GM03348 (cell line): ENCODE measurements at regions not wholly inside any gene's neighbourhood (a gene's known extent, or its start where the extent isn't known, plus 50 kb on each side); places are given as distances from the start of the nearest gene placed in this dataset.

Source experiments
- DNase-seq: peaks from one replicate; pipeline ENCODE4 v3.0.0; 2012; ENCODE audit warnings: low spot score

DNA sequence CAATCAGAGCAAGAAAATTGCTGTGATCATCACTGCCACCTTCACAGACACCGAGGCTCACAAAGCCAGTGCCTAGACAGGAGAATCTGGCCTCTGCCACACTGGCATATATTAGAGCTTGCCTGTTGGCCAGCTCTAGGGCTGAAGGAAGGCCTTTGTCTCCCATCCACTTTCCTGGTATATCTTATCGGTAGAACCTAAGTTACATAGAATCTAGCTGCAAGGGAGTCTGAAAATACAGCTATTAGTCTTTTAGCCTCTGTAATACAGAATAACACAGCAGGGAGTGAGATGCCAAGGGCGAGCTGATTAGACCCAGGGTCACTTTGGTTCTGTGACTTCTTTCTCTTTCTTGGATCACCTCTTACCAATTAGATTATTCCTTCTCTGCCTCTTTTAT lies 154.9 kb upstream of the KL start:
- DNase-seq: no peak

DNA sequence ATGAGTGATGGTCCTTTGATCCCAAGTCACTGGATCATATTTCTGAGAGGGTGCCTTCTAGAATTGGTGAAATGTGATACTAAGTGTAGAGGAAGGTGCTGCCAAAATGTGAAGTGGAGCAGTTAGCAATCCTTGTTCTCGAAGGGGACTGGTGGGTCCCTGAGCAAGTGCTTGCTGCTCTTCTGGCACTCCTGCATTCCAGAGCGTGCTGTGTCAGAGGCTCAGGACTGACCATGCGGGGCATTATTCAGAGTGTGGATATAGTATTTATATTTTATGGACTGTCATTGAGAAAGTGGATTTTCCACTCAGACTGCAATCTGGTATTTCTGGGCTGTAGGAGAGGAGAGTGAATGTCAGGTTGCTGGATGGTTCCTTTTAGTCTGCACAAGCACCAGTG lies 152.6 kb upstream of the KL start:
- no peak for DNase-seq

DNA sequence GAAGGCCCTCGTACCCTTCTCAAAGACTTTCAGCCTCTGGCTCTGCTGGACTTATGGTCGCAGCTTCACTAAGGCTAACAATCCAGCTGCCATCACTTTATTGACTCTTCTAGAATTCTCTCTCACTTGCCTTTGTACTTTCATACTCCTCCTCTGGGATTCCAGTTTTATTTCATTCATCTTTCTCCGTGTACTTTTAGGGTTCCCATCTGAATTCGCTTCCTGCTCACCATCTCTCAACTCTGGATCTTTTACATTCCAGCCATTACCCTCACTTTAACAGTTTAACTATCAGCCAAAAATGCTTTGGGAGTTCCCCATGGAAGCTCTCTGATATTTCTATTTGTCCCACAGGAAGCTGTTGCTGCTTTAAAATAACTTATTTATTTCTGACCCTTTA lies 149.3 kb upstream of the KL start:
- DNase-seq: no peak

DNA sequence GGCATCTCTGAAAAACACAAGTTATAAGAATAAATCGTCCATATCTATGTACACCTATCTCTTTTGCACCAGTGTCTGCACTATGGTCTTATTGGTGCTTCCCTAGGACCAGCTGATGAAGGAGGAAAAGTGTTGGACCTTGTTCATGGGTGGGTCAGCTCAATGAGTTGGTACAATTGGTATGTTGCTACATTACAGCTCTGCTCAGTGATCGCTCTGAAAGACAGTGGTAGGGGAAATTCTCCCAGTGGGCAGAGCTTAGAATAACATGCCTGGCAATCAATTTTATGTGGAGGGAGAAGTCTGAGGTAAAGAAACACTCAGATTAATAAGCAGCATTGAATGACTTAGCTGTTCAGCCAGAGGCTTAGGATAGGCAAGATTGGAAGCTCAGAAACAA lies 138.7 kb upstream of the KL start:
- no peak for DNase-seq

DNA sequence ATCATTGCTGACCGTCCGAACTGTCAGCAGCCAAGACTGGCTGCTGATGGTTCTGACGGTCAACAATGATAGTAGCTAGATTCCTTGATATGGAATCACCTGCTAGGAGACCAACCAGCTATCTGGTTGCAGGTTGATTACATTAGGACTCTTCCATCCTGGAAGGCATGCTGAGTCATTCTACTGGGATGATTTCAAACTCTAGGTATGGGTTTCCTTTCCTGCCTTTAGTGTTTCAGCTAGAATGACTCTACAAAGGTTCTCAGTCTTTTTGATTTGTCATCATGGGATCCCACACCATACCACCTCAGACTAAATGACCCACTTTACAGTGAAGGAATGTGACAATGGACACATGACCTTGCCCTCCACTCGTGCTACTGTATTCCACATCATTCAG lies 138.1 kb upstream of the KL start:
- DNase-seq: no peak

DNA sequence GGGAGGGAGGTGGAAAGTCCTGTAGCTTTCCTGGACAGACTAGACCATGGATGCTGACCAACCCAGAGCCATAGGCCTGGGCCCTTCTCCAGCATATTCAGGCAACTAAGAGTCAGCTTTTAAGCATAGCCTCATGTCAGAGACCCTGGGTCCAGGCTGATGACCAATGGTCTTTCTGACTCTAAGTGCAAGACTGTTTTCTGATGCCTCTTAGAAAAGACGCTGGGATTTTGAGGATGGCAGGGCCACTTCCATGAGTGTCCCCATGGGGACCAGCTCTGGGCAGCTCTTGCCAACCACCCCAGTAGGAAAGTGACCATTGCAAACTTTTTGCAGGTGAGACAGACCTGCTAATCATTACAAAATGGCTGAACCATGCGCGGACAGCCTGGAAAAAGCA lies 135.6 kb upstream of the KL start:
- DNase-seq: no peak

DNA sequence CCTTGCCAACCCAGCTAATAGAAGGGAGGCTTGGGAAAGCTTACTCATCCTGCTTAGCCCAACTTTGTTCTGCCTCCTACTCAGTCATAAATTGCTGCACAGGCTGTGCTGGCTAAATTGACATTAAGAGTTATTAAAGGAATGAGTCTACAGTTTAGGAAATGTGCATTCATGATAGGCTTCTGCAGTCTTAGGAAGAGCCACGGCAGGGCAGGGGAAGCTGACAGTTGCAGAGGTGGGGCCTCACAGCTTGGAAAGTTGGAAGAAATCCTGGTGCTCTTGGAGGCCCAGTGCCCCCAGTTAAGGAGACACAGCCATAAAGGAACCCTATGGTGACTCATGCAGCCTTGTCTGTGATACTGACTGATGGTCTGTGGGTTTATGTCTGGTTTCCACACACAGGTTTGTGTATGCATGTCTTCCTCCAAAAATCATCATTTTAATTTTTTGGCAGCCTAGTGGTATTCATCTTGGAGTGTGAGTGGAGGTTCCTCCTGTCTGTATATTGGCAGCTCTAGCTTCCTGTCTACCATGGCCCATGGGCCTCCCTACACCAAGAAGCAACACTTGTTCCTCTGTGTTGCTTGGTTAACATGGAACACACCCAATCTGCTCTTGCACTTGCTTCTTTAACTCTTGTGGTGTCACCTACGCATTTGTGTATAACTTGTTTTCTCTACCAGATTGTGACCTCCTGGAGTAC lies 135.0 kb upstream of the KL start:
- peak; percentile 71 for DNase-seq

DNA sequence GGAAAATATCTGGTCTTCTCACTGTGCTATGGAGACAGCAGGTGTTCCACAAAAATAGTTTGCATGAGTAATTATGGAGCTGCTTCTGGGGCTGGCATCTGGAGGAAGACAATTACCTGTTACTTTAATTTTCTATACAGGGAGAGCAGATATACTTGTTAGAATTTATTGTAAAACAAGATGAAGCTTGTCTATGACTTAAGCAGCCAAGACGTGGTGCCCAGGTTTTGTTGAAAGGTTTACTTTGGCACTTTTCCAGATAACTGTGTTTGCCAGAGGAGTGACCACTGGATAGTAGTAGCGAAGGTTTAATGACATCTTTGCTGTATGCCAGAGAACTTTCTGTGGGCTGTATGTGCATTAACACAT lies 134.5 kb upstream of the KL start:
- no peak for DNase-seq

DNA sequence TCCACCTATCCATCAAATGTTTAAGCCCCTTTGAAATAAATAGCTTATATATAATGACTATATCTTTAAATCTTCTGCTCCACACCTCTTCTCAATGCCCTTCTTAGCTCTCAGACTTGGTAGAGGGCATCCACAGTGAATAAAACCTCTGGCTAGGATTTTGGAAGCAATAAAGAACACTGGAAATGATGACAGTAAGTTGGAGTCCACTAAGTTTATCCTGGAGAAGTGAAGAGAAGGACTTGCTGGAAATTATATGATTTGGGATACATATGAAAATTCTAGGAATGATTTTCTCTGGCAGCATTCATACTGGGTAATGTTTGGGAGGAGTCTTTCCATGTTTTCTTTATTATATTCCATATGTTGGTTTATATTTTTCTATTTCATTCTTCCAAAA lies 133.5 kb upstream of the KL start:
- DNase-seq: no peak

DNA sequence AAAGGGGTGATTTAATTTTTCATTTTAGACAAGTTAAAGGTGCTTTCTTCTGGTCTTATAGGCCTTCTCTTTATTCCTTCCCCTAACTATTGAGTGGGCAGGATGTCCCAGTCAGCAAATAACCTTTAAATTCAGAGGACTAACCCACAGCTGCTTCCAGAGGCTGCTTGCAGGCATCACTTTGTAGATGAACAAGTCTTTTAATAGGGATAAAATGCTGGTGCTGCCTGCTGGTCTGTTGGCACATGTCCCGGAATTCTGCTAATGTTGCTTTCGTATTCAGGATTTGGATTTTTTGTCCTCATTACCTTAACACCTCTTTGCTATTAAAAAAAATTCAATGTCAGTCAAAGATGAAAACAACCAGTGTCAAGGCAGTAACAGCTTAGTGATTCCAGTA lies 132.7 kb upstream of the KL start:
- DNase-seq: peak; percentile 17

DNA sequence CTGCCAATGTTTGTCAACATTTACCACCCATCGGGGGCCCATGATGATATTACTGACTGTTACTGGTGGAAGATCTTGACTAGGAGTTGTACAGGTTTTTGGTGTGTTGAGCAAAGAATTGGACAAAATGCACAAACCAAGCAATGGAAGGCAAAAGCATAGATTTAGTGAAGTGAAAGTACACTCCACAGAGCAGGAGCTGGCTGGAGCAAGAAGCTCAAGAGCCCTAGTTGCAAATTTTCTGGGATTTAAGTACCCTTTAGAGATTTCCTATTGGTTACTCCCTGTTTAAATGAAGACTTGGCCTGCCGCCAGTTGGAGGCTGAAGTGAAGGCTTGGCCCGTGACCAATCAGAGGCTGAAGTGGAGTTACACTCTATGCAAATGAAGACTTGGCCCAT lies 128.6 kb upstream of the KL start:
- no peak for DNase-seq

DNA sequence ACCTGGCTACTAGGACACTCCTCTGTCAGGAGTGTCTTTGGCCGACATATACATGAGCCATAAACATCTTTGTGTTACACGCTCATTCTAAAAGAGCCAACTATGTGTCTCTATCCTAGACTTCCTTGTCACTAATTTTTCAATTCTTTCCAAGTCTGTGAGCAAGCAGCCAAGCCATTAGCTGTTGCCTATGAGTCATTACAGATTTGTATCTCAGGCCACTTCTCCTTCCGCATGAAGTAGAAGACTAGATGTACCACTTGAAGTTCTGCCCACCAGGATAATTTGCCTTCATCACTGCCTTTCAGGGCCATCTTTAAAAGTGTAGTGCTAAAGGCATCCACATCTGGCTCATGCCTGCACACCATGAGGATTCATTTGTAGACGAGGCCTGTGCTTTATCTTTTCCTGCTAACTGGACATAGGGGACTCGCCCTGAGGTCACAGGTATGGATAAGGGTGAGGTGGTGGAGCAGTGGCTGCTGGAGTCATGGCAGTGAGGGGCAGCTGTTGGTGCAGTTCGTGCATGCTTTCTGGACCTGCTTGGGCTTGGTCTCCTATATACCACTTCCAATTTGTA lies 126.1 kb upstream of the KL start:
- peak; percentile 56 for DNase-seq

DNA sequence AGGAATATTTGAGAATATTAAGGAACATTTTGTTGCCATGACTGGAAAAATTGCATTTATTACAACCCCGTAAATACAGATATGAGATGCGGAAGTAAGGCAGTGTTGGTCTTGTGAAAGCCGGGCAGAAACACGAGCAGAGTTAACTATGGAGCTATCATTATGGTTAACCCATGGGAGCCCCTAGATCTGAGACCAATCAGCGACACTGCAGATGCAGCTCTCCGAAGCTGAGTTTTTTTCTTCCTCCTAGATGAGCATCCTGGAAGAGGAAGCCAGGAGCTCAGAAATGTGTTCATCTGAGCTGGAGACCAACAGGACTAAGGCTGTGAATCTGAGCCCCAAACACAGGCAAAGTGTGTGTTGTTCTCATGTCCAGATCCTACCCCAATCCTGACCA lies 123.0 kb upstream of the KL start:
- DNase-seq: no peak

DNA sequence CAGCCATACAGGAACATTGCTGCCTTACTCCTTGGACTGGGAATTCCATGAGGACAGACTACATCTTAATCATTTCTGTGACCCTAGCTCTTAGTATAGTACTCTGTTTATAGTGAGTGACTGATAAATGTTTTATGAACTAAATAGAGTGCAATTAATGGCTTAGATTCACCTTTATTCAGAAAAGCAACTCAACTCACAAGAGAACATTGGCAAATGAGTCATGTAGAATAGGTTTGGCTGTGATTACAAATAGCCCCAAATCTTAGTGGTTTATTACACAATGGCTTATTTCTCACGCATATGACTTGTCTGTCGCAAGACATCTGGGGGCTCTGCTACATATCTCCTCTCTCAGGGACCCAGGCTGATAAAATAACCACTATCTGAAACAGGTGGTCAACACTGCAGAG lies 121.6 kb upstream of the KL start:
- DNase-seq: peak; percentile 51

DNA sequence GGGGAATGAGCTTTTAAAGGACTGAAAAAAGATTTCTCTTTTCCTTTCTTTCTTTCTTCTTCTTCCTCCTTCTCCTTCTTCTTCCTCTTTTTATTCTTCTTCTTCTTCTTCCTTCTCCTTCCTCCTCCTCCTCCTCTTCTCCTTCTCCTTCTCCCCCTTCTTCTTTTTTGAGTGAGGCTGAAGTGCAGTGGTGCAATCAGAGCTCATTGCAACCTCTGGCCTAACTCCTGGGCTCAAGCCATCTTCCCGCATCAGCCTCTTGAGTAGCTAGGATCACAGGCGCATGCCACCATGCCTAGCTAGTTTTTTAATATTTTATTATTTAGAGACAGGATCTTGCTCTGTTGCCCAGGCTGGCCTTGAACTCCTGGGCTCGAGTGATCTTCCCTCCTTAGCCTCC lies 120.9 kb upstream of the KL start:
- no peak for DNase-seq

DNA sequence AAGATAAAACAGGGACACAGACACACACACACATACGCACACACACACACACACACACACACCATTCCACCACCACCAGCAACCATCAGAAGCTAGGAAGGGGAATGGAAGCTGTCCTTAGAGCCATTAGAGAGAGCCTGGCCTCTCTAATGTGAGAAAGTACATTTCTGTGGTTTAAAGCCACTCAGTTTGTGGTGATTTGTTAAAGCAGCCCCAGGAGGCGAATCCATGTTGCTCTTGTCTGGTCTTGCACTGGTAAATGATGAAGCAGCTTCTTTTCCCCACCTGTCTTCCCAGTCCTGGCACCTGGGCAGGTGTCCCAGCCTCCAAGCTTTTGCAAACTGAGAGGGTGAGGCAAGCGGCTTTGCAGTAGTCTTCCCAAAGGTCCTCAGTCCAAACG lies 118.9 kb upstream of the KL start:
- DNase-seq: no peak

DNA sequence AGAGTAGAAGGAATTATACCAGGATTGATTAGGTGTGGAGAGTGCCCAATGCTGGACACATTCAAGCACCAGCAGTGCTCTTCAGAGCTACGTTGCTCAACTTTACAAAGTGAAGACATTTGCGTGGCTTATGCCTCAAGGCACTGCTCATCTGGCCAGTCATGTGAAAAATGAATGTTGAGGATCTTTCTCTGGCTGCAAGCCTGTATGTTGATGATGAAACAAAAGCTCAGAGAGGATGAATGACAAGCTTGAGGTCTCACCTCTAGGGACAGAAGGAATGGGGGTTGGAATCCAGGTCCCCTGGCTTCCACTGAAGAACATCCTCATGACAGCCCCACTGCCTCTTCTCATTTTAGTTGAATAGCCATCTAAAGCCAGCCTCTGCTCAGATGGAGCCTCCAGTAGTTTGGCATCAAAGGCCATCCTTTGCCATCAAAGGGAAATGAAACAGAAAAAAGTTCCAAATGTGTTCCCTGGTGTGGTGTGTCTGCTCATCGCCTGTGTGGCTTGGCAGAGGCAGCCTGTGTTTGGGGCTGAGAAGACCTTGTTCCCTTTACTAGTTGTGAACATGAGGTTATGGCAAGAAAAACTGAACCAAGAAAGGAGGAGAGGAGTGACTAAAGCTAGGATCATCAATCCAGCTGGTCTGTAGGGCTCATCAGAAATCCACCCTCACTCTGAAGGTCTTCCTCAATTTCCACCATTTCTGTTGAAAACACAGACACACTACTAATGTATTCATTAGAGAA lies 114.0 kb upstream of the KL start:
- no peak for DNase-seq

DNA sequence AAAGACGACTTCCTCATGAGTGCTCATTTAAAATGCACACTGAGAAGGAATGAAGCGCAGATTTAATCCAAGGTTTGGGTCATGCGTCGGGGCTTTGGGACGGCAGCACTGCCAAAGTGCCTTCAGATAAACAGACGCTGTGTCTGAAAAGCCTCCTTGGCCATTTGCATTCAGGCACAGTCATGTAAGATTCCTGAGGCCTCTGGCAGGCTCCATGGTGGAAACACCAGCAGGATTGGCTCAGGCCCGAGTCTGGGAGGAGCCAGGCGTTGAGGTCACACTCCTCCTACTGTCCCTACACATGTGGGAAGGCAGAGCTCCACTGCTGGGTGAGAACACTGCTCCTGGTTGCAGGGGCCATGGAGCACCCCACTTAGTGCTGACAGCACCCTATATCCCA lies 113.3 kb upstream of the KL start:
- peak; percentile 67 for DNase-seq

DNA sequence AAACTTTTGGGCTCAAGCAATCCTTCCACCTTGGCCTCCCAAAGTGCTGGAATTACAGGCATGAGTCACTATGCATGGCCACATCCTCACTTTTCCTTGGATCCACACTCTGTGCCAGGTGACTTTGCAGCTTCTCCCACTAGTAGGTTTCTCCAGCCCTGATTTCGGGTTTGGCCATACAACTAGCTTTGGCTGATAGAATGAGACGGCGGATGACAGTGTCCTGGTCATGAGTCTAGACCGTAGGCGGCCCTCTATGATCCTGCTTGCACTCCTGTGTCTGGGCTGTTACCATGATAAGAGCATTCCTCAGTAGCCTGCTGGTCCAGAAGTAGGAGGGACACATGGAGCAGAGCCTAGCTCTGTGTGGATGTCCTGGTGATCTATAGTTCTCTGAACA lies 112.5 kb upstream of the KL start:
- peak; percentile 11 for DNase-seq

DNA sequence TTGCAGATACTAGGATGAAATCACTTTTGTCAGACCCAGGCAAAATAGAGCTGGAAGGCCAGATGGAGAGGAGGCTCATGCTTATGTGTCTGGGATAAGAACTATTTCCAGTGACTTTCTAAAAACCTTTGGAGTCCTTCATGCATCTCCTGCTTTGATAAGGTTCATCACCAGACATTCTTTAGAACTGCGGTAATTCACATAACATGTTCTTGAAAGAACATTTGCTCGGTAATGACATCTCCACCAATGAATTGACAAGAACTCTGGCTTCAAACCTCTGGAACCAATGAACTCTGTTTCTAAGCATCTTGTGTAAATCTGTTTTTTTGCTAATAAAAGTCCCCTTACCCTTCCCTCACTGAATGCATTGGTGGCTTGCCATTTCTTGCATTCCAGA lies 112.0 kb upstream of the KL start:
- no peak for DNase-seq

DNA sequence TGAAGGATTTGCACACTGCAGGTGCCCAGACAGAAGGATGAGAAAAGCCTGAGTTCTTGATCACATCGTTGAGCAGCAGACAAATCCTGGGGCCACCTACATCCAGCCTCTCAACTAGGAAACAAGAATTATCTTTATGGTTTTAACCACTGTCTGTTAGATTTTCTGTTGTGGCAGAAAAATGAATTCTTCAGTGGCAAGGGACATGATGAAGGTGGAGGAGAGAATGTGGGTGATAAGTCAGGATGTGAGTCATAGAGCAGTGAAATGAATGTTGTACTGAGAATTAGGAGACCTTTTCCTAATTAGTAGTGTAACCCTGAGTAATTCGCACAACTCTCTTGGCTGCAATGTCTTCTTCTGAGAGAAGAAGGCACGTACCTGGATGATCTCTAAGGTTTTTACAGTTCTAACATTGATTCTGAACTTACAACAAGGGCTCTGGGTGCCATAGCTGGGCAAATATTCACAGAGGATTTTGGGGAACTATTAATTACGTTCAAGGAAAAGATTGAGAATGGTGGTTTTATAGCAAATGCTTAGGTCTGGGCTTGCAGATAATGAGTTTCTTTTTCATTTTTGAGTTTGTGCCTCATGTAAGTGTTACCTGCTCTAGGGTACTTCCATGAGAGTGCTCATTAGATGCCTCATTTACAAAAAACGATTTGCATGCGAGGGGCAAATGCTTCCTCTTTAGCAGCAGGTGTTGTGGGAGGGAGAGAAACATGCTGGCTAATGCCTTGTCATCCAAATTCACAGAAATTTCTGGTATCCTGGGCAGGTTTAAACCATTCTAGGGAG lies 111.0 kb upstream of the KL start:
- DNase-seq: peak; percentile 57

DNA sequence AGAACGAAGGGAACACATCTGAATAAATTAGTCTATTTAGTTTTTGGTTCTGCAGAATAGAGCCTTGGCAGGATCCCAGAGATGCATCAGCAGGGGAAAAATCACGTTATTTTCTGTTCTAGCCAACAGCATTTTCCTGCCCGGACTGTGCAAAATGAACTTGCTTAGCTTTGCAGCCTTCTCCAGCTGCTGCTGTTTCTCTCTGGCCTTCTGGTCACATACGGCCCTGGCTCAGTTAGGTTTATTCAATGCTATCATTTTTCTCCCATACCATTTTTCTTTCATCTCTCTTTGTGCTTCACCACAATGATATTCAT lies 110.4 kb upstream of the KL start:
- DNase-seq: peak; percentile 17

DNA sequence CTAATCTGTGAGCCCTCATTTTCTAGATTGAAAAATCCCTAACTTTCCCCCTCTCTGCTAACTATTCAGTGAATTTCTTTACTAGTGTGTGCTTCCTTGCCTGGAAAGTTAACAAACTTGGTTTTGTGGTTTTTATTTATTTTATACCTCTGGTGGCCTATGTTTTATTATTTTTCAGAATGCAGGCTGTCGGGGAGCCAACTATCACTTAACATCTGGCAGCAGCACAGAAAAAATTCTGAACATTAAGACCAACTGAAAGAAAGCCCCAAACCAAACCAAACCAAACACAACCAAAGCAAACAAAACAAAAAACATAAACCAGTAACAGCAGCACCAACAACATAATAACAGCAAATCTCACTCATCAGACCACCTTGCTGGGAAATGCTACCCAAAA lies 109.0 kb upstream of the KL start:
- DNase-seq: no peak
